ENCODE measurements at regions not wholly inside any gene's neighbourhood (a gene's known extent, or its start where the extent isn't known, plus 50 kb on each side); places are given as distances from the start of the nearest gene placed in this dataset.
"Not testable (repeated sequence)": the region's sequence is repeated elsewhere in the genome, so short reads cannot be mapped to it uniquely, and the experiment has no call there.

DNA sequence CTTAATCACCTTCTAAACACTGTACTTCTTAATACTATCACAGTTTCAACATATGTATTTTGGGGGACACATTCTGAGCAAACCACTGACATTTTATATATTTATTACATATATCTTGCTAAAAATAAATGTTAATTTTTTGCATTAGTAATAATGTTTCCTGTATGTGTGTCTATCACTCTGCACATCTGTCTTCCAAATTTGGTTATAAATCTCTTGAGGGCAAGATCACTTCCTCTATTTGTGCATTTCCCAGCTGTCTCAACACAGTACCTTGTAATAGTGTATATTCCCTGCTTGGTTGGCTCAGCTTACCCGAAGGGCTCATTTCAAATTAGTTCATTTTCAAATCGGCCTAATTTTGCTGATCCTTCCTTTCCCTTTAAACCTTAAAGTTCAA lies 617.1 kb upstream of the GYPC start:
- no peak for DNase-seq (ENCODE audit: low read depth in 3 of 3, low spot score in 1 of 3)

DNA sequence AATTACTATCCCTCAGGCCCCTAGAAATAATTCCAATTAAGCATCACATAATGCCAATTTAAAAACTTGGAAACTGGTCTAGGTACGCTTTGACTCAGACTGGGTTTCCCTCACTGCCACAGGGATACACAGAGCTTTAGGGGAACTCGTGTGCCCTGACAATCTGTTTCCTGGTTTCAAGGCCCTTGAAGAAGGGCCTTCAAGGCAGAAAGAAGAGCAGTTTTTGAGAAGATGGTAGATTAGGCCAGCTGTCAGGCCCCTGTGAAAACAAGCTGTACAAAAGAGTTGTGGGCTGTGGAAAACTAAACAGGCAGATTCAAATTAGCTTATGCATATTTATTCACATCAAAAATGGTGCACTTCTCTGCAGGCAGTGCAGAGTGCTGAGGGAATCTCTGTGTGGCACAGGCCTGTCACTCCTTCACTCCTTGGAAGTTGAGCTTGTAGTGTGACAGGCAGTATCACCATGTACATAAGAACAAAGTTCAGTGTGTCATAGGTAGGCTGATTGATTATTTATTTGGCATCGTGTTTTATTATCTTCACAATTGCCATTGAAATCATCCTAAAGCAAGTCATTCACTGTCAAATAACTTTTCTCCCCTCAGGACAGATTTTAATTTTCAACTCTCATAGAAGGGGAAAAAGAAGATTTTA lies 614.4 kb upstream of the GYPC start:
- DNase-seq (ENCODE audit: low read depth in 3 of 3, low spot score in 1 of 3) = no peak

GRCh38 chr2:126042089-126042488 lies 613.9 kb upstream of the GYPC start:
- no peak for DNase-seq (ENCODE audit: low read depth in 3 of 3, low spot score in 1 of 3)

DNA sequence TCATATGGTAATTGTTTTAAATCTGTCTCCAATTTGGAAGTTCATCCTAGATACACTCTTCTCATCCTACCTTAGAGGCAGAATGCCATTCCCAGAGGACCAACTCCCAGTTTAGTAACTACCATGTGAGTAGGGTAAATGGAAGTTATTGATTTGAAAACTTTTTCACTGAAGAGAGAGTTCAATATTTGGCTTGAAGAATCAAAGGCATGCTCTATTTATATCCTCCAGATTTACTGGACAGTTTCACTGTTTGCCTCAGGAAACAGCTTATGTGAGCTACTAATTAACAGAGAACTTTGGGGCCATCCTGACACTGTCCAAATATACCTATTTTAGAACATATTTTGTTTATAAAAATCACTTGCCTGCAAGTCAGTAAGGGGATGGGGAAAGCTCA lies 607.2 kb upstream of the GYPC start:
- no peak for DNase-seq (ENCODE audit: low read depth in 3 of 3, low spot score in 1 of 3)

- no peak for DNase-seq (ENCODE audit: low read depth in 3 of 3, low spot score in 1 of 3)
Observed at GRCh38 chr2:126049461-126049860, 606.5 kb upstream of the GYPC start.

GRCh38 chr2:126050991-126051736 lies 604.8 kb upstream of the GYPC start:
- no peak for DNase-seq (ENCODE audit: low read depth in 3 of 3, low spot score in 1 of 3)

DNA sequence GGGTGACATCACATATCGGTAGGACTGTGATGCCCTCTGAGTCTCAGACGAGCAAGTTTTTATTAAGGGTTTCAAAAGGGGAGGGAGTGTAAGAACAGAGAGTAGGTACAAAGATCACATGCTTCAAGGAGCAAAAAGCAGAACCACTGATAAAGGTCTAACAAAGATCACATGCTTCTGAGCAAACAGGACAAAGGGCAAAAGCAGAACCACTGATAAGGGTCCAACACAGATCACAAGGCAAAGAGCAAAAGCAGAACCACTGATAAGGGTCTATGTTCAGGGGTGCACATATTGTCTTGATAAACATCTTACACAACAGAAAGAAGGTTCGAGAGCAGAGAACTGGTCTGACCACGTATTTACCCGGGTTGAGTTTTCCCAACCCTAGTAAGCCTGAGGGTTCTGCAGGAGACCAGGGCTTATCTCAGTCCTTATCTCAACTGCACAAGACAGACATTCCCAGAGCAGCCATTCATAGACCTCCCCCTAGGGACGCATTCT lies 604.2 kb upstream of the GYPC start:
- not testable (repeated sequence) for DNase-seq (ENCODE audit: low read depth in 3 of 3, low spot score in 1 of 3)

GRCh38 chr2:126059379-126059778 lies 596.6 kb upstream of the GYPC start:
- no peak for DNase-seq (ENCODE audit: low read depth in 3 of 3, low spot score in 1 of 3)

DNA sequence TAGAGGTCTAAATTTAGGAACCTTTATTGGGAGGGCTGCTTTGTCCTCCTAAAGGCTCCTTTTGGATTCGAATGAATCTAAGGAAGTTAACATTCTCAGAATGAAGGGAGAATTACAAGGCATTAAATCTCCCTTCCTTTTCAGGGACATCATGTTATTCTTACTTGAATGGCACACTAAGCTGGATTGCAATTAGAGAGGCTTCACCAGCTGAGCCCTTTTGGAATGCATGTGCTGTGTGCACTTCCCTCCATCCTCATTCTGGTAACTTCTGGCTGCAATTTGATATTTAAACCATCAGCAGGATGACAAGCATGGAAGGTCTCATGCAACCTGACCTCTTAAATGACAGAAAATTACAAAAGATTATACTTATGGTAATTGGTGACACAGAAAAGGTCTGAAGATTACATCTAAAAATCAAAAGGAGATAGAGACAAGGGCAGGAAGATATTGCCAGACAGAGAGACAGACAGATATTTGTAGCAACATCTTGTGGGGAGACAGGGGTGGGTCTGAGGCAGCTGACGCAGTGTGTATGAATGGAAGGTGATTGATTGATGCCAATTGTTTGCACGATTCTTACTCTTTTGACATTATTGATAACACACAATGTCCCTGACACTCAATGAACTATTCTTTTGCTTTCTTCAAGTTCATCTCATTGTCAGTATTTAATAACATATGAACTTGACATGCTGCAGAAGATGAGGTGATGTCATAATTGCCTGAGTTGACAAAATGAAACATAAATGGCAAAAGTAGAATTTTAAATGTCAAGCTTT lies 570.8 kb upstream of the GYPC start:
- DNase-seq (ENCODE audit: low read depth in 3 of 3, low spot score in 1 of 3) = no peak

GRCh38 chr2:126100962-126101361 lies 555.0 kb upstream of the GYPC start:
- no peak for DNase-seq (ENCODE audit: low read depth in 3 of 3, low spot score in 1 of 3)

GRCh38 chr2:126106006-126106405 lies 550.0 kb upstream of the GYPC start:
- no peak for DNase-seq (ENCODE audit: low read depth in 3 of 3, low spot score in 1 of 3)

GRCh38 chr2:126107883-126108282 lies 548.1 kb upstream of the GYPC start:
- DNase-seq (ENCODE audit: low read depth in 3 of 3, low spot score in 1 of 3) = no peak

- no peak for DNase-seq (ENCODE audit: low read depth in 3 of 3, low spot score in 1 of 3)
Observed at GRCh38 chr2:126115975-126116374, 540.0 kb upstream of the GYPC start.

DNA sequence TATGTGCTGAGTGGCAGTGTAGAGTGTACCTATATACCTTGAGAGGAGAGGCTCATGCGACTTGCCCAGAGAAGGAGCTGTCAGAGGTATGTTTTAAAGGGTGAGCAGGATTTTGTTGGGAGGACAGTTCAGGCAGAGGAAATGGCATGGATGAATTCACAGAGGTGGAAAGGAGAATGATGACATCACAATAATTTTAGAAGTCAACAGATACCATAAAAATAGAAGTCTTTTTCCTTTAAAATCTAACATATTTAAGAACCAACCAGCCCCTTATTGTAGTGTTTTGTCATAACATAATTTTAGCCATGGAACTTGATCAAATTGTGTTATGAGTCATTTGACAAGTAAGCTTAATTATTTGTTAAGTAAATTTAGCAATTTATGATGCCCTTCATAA lies 538.1 kb upstream of the GYPC start:
- no peak for DNase-seq (ENCODE audit: low read depth in 3 of 3, low spot score in 1 of 3)

DNA sequence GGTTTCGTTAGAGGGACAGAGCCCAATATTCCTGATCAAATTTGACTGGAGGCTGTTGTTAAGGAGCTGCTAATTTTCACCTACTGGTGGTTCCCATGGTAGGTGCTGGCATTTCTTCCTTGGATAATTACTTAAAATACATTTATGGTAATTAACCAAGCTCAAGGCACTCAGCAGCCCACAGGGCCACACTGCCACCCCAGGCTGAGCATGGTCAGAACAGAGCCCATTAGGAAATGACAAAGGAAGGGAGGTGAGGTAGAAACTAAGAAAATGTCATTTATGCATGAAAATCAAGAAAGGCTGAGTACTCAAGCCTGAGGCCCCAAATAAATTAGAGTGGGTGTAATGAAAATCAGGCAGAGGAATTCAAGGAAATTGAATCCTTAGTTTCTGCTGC lies 510.2 kb upstream of the GYPC start:
- DNase-seq (ENCODE audit: low read depth in 3 of 3, low spot score in 1 of 3) = no peak

GRCh38 chr2:126154256-126154785 lies 501.6 kb upstream of the GYPC start:
- no peak for DNase-seq (ENCODE audit: low read depth in 3 of 3, low spot score in 1 of 3)

GRCh38 chr2:126160950-126161349 lies 495.0 kb upstream of the GYPC start:
- not testable (repeated sequence) for DNase-seq (ENCODE audit: low read depth in 3 of 3, low spot score in 1 of 3)

GRCh38 chr2:126172631-126173184 lies 483.2 kb upstream of the GYPC start:
- no peak for DNase-seq (ENCODE audit: low read depth in 3 of 3, low spot score in 1 of 3)

DNA sequence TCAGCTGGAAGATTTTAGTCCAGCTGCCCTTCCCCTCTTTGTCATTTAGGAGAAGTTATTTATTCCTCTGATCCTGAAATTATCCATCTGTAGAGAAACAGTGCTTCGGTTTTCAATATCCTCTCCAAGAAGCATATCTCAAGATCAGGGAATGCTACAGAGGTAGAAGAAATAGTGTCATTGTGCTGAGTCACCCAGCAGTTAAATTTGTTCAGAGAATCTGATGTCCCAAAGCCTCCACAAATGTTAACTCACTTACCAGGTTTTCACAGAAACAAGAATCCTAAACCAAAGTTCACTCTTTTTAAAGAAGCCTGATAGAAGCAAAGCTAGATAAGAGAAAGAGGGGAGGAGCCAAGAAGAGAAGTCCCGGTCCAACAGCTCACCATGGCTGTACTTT lies 480.7 kb upstream of the GYPC start:
- DNase-seq (ENCODE audit: low read depth in 3 of 3, low spot score in 1 of 3) = no peak

DNA sequence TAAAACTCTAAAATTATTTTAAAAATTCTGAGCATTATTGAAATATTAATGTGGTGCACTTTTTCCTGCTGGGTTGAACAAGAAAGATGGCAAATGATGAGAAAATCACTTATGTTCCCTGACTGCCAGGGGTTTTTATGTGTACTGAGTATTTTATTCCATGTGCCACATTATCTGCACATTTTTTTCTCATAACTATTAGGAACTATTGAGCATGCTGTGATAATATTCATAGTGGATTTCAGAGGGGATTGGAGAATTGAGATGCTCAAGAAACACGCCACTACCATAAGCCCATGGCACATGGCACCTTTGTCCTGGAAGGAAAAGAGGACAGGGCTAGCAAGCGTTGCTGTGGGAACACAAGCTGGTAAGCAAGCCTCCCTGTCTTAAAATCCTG lies 478.5 kb upstream of the GYPC start:
- no peak for DNase-seq (ENCODE audit: low read depth in 3 of 3, low spot score in 1 of 3)

DNA sequence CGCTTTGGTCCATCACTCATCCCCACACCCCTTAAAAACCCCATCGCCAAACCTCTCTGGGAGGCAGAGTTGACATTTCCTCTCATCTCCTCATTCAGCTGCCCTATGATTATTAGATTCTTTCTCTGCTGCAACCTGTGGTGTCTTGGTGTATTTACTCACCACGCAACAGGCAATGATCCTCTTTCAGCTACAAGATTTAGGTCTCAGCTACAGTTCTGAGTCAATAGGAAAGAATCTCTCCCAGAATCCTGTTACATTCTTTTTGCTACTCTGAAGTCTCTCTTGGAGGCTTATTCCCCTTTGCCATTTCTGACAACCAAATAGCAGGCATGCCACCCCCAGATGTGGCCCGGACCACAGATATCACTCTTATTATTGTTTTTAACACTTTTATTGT lies 468.3 kb upstream of the GYPC start:
- no peak for DNase-seq (ENCODE audit: low read depth in 3 of 3, low spot score in 1 of 3)
